CD4-positive, alpha-beta T cell (primary cell): ENCODE measurements at regions not wholly inside any gene's neighbourhood (a gene's known extent, or its start where the extent isn't known, plus 50 kb on each side); places are given as distances from the start of the nearest gene placed in this dataset.

Source experiments
- ATAC-seq: fragments of 200-7000 bp; cut with Tn5 transposase; one replicate; pipeline ENCODE4 v1.10.0; 2022; ENCODE audit warnings: mild to moderate bottlenecking; ENCODE audit not compliant: poor library complexity
- CTCF ChIA-PET: fragments of 350-600 bp; sonication (Branson Sonifier 250); formaldehyde crosslinking; loops from one replicate; lab custom pipeline; 2021; ENCODE audit warnings: antibody characterized with exemption, inconsistent platforms; lab: Charles Lee
- POLR2A ChIA-PET: fragments of 350-600 bp; sonication (Branson Sonifier 250); formaldehyde crosslinking; loops from one replicate; lab custom pipeline; 2021; ENCODE audit warnings: antibody characterized with exemption, inconsistent platforms; lab: Charles Lee
- DNase-seq, 14 experiments: peaks; one replicate each; pipeline ENCODE4 v3.0.0-alpha.2; 2013 to 2020; ENCODE audit warnings: mixed read lengths in 2 of 14
- H3K27ac ChIP-seq, 2 donors: one replicate each; pipeline versions ENCODE4 v1.5.1 to v1.7.0; 2013; ENCODE audit warnings: low read length in 2 of 2, low read depth in 1 of 2, mild to moderate bottlenecking in 1 of 2
- H3K27me3 ChIP-seq, 2 experiments: 1 replicate in 1 of 2; 2 replicates in 1 of 2; pipeline versions ENCODE4 v1.6.1 to v1.7.0; 2013; ENCODE audit warnings: low read length in 2 of 2, control low read depth in 1 of 2, mild to moderate bottlenecking in 1 of 2, moderate library complexity in 1 of 2; ENCODE audit not compliant: insufficient read depth in 2 of 2, control insufficient read depth in 1 of 2
- H3K36me3 ChIP-seq: one replicate; pipeline ENCODE4 v1.6.1; 2013; ENCODE audit warnings: low read length, control low read depth; ENCODE audit not compliant: insufficient read depth
- H3K4me1 ChIP-seq: one replicate; pipeline ENCODE4 v1.6.1; 2013; ENCODE audit warnings: low read length, control low read depth; ENCODE audit not compliant: insufficient read depth
- H3K4me3 ChIP-seq: one replicate; pipeline ENCODE4 v1.5.1; 2013; ENCODE audit warnings: mild to moderate bottlenecking, low read length, moderate library complexity
- H3K9me3 ChIP-seq, 2 experiments: 1 replicate in 1 of 2; 2 replicates in 1 of 2; pipeline versions ENCODE4 v1.6.1 to v1.7.0; 2013; ENCODE audit warnings: low read length in 2 of 2, mild to moderate bottlenecking in 2 of 2, control low read depth in 1 of 2, moderate library complexity in 1 of 2; ENCODE audit not compliant: control insufficient read depth in 1 of 2, insufficient read depth in 1 of 2
- H3K27ac Mint-ChIP-seq: one replicate; pipeline ENCODE4 v1.8.0; 2020; ENCODE audit warnings: mixed read lengths
- H3K27me3 Mint-ChIP-seq: one replicate; pipeline ENCODE4 v1.8.0; 2021; ENCODE audit warnings: mixed read lengths
- H3K36me3 Mint-ChIP-seq: one replicate; pipeline ENCODE4 v1.8.0; 2021; ENCODE audit warnings: low read depth, mixed read lengths
- H3K4me1 Mint-ChIP-seq: one replicate; pipeline ENCODE4 v1.8.0; 2021; ENCODE audit warnings: low read depth, mixed read lengths
- H3K4me3 Mint-ChIP-seq: one replicate; pipeline ENCODE4 v1.8.0; 2020; ENCODE audit warnings: mild to moderate bottlenecking, mixed read lengths
- H3K9me3 Mint-ChIP-seq: one replicate; pipeline ENCODE4 v1.8.0; 2020; ENCODE audit warnings: mixed read lengths
- CTCF ChIP-seq: fragments of 200-600 bp; IDR thresholded peaks from one replicate; pipeline ENCODE4 v1.8.0; 2022; ENCODE audit warnings: antibody characterized with exemption, mild to moderate bottlenecking
- intact Hi-C, 2 experiments: fragments of 100-400 bp; cut with DNase I in 1 of 2; cut with micrococcal nuclease in 1 of 2; formaldehyde crosslinking; loops; one replicate each; pipeline versions ENCODE4 v1.15.1 to v1.9.0; 2023 to 2025; cut with DNase I, micrococcal nuclease

- H3K4me1 ChIP-seq: no peaks in the 10 kb centered on the region
- H3K27me3 Mint-ChIP-seq: no peaks in the 10 kb centered on the region
- no peak overlapping the region for H3K4me3 Mint-ChIP-seq
- H3K36me3 ChIP-seq: no peaks in the 10 kb centered on the region
- ChIA-PET POLR2A (no interaction called here), CTCF (no interaction called here)
- H3K27ac Mint-ChIP-seq: no peak overlapping the region
- peaks cover 5% of the 10 kb centered on the region for H3K4me1 Mint-ChIP-seq
- no peaks in the 10 kb centered on the region for H3K9me3 ChIP-seq
- no peak for TF ChIP-seq CTCF
- H3K4me3 ChIP-seq: no peak overlapping the region
- no peaks in the 10 kb centered on the region for H3K9me3 Mint-ChIP-seq
- H3K27me3 ChIP-seq: no peaks in the 10 kb centered on the region
- H3K36me3 Mint-ChIP-seq: no peaks in the 10 kb centered on the region
- ATAC-seq: no peak
- no peak overlapping the region for H3K27ac ChIP-seq
- intact Hi-C loops: no loop called here
- DNase-seq: no peak
These were observed 84.0 kb upstream of the TLE3 start for GRCh38 chr15:70181626-70182255.

- H3K9me3 ChIP-seq: no peaks in the 10 kb centered on the region
- ATAC-seq (no peak), DNase-seq (no peak)
- H3K36me3 ChIP-seq: no peaks in the 10 kb centered on the region
- CTCF ChIA-PET: no interaction called here
- no peak overlapping the region for H3K4me3 Mint-ChIP-seq
- H3K4me1 Mint-ChIP-seq: peaks cover 5% of the 10 kb centered on the region
- H3K4me1 ChIP-seq: no peaks in the 10 kb centered on the region
- intact Hi-C loops: no loop called here
- POLR2A ChIA-PET: no interaction called here
- no peak overlapping the region for H3K27ac ChIP-seq
- H3K9me3 Mint-ChIP-seq: no peaks in the 10 kb centered on the region
- no peaks in the 10 kb centered on the region for H3K27me3 Mint-ChIP-seq
- H3K27me3 ChIP-seq: no peaks in the 10 kb centered on the region
- H3K36me3 Mint-ChIP-seq: no peaks in the 10 kb centered on the region
- no peak overlapping the region for H3K27ac Mint-ChIP-seq
- no peak overlapping the region for H3K4me3 ChIP-seq
- TF ChIP-seq CTCF: no peak
These were observed 82.6 kb upstream of the TLE3 start for GRCh38 chr15:70180186-70180875.

GRCh38 chr15:70179309-70179892 lies 81.7 kb upstream of the TLE3 start:
- no peak overlapping the region for H3K27ac ChIP-seq
- no peak for ATAC-seq
- no peaks in the 10 kb centered on the region for H3K4me1 ChIP-seq
- ChIA-PET POLR2A (no interaction called here), CTCF (no interaction called here)
- Mint-ChIP-seq H3K27ac (no peak overlapping the region), H3K4me1 (peaks cover 5% of the 10 kb centered on the region), H3K36me3 (no peaks in the 10 kb centered on the region), H3K9me3 (no peaks in the 10 kb centered on the region), H3K27me3 (no peaks in the 10 kb centered on the region), H3K4me3 (no peak overlapping the region)
- intact Hi-C loops: no loop called here
- H3K4me3 ChIP-seq: no peak overlapping the region
- no peak for TF ChIP-seq CTCF
- no peaks in the 10 kb centered on the region for H3K27me3 ChIP-seq
- no peaks in the 10 kb centered on the region for H3K36me3 ChIP-seq
- no peaks in the 10 kb centered on the region for H3K9me3 ChIP-seq
- DNase-seq: no peak
